ENCODE measurements at regions not wholly inside any gene's neighbourhood (a gene's known extent, or its start where the extent isn't known, plus 50 kb on each side); places are given as distances from the start of the nearest gene placed in this dataset.
A peak's percentile ranks its signal among the peaks of the same experiment; 100 is the strongest.
"Not testable (repeated sequence)": the region's sequence is repeated elsewhere in the genome, so short reads cannot be mapped to it uniquely, and the experiment has no call there.

DNA sequence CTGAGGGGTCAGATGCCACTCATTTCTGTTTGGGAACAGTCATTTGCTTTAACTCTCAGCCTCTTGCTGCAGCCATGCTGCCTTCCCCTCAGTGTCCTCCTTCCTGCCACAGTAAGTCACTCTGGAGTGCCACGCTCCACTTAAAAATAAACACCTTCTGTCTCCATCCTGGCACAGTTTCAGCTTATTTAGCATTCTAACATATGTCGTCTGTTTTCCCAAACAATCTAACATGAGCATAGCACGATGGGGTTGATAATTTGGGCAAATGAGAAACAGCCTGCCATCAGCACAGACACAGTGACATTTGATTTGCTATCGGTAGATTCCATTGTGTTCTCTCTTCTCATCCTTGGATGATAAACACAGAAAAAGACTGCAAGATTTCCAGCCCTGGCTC, 768.6 kb downstream of the UQCRFS1 start:
- no peak for DNase-seq

DNA sequence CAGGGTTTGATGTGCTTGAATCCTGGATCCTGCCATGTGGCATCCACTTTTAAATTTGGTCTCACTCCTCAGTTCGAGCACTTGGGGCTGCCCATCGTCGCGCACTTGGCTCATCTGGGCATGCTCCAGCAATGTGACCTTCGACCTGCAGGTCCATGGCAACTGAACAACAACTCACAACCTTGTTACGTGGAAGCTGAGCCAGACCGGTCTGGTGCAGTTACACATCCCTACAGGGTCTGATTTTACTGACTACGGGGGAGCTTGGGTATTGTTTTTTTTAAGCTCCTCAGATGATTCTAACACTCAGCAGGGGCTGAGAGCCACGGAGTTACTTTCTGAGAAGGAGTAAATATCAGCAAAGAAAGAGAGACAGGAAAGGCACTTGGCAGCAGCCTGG, 769.6 kb downstream of the UQCRFS1 start:
- no peak for DNase-seq

DNA sequence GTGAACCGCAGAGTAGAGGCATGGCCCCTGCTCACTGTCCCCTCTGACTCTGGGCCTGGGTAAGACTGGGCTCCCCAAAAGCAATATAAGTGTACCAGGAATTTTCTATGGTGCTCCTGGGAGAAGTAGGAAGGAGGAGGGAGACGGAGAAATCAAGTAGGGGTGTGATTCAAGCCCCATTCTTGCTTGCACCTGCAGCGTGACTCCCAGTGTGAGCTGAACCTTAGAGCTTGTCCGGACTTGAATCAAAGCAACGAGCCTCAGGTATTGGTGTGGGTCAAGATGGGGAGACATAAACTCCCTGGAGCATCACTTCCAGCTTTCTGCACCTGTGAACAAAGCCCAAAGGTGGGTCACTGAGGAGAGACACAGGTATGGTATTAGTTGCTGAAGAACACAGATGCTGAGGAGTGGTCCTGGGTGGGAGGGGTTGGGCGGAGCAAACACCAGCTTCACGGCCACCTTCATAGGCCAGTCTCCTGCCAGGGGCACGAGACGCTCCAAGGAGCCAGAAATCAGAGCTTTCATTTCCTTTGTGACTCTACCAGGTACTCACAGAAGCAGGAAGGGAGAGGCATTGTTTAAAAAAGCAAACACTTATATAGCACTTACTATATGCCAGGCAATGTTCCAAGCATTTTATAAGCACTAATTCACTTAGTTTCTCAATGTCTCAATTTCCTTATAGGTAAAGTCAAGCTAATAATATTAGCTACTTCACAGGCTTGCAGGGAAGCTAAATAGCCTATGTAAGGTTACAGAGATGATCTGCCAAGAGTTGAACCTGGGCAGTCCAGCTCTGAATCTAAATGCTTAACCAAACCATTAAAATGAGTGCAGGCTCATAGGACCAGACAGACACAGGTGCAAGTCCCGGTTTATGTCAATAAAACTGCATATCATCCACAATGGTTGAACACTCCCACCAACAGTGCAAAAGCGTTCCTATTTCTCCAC, 775.3 kb downstream of the UQCRFS1 start:
- DNase-seq = no peak

DNA sequence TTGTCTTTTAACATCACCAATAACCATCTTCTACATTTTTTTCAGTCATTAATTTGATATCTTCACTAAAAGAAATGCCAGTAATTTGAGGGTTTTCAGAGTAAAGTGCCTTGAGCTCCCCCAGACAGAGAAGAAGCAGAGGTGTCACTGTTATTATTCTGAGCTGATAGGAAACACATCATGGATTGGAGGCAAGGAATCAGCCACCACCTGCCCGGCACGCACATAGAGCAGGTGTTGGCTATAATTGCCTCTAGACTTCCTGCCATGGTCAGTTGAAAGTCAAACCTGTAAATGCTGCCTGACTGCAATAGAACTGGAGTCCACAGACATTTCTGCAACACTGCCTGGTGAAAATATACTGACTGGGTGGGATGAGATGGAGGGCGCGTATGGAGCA, 776.6 kb downstream of the UQCRFS1 start:
- DNase-seq = no peak

DNA sequence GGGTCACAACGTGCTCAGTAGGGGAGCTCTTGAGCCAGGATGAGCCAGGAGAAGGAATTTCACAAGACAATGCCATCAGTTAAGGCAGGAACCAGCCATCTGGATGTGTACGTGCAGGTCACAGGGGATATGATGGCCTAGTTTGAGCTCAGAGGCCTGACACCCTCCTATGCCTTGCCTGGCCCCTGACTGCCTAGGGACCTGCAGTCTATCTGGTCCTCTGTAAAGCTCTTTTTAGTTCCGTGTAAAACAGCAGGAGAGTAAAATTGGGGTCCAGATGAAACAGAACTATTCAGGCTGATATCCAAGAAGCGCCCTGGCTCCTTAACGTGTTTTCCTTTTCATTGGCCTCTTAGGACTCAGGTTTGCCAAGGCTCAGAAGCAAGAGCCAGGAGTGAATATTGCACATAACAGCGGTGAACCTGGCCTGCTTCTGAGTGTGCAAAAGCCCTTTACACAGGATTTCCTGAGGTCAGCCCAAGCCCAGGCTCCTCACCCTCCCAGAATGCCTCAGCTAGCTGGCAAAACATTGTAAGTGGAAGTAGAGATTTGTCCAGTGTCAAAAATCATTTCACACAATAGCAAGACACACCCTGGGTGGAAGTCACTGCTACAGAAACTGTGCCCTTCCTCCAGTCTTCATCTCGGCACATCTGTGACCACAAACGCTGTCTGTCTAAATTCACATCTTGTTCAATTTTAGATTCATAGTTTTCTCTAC, 777.2 kb downstream of the UQCRFS1 start:
- DNase-seq = peak in 2 of 3 donors; percentile 19 to 39

DNA sequence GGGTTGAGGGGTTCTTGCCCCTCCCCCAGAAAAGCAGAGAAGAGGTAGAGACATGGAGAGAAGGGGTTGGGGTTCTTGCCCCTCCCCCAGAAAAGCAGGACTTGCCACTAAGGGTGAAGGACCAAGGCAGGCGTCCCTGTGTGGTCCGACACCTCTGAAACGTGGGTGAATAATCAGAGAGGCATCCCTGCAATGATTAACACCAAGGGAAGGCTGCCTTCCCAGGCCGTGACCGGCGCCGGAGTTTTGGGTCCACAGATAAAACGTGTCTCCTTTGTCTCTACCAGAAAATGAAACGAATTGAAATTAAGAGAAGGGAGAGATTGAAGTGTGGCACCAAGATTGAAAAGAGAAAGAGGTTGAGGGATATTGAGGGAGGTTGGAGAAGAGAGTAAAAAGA, 778.2 kb downstream of the UQCRFS1 start:
- DNase-seq = not testable (repeated sequence)

DNA sequence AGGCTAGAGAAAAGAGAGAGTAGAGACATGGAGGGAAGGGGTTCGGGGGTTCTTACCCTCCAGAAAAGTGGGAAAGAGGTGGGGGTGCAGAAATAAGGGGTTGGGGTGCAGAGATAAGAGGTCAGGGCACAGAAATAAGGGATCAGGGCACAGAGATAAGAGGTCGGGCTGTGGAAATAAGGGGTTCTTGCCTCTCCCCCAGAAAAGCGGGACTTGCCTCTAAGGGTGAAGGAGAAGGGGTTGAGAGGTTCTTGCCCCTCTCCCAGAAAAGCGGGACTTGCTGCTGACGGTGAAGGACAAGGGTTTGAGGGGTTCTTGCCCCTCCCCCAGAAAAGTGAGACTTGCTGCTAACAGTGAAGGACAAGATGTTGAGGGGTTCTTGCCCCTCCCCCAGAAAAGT, 778.6 kb downstream of the UQCRFS1 start:
- DNase-seq = not testable (repeated sequence)

DNA sequence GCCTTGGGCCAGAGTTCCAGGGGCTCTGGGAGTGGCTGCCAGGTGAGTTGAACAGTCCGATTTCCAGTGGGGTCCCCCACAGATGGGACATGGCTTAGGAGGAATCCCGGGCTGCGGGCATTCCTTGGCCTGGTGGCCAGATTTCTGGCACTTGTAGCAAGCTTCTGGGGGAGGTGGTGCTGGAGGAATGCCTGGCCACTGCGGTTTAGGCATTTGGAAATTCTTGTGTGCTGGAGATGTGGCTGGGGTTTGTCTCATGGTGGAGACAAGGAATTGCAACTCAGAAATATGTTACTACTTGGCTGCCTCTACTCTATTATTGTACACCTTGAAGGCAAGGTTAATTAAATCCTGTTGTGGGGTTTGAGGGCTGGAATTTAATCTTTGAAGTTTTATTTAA, 779.8 kb downstream of the UQCRFS1 start:
- DNase-seq = not testable (repeated sequence)

DNA sequence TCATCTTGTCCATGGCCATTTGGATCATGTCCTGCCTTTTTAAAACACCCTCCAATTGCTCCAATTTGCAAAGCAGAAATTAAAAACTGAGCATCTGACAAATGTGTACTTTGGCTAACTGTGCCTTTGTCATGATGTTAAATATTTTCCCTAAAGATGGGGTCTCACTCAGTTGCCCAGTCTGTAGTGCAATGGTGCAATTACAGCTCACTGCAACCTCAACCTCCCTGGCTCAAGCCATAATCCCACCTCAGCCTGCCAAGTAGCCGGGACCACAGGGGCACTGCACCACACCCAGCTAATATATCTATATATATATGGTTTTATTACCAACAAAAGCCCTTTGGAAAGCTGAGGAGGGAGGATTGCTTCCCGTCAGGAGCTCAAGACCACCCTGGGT, 782.7 kb downstream of the UQCRFS1 start:
- no peak for DNase-seq

DNA sequence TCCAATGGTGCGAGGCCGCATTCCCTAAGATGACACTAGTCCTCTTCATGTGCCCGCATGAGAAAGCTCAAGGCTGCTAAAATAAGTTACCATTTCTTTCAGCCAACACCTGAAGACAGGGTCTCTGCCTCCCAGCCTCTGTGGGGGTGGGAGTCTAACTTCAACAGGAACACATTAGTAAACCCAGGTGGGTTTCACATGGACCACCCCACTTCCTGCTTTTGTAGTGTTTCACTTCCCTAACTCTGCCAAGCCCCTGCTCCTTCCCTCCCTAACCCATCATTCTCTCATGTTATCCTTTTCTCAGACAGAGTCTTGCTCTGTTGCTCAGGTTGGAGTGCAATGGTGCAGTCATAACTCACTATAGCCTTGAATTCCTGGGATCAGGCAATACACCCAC, 783.6 kb downstream of the UQCRFS1 start:
- DNase-seq = no peak

DNA sequence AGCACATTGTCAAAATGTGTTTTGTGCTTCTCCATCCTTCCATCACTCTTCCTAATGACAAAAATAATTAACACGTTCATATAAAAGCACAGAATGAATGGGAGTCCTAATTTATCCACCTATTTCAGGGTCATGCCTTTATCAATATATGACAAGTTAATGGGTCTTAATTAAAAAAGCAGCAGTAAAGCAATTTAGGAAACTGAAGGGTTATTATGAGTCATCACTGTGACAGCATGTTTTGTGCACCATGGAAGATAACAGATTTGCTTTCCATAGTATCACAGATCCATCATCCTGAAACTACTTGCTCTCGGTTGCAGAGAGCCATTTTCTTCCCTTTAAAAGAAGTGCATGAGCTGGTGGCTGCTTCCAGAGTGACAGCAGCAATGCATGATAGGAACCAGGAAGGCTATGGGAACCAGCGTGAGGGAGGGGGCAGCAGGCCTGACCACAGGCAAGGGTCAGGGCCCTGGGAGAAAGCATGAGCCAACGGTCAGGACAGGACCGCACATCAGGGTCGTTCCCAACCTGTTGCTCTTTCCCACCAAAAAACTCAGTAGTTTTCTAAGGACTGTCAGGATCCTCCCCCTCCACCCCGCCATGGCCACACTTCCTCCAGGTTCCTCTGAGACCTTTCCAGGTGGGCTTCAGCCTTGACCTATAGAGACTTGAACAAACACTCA, 784.1 kb downstream of the UQCRFS1 start:
- no peak for DNase-seq

DNA sequence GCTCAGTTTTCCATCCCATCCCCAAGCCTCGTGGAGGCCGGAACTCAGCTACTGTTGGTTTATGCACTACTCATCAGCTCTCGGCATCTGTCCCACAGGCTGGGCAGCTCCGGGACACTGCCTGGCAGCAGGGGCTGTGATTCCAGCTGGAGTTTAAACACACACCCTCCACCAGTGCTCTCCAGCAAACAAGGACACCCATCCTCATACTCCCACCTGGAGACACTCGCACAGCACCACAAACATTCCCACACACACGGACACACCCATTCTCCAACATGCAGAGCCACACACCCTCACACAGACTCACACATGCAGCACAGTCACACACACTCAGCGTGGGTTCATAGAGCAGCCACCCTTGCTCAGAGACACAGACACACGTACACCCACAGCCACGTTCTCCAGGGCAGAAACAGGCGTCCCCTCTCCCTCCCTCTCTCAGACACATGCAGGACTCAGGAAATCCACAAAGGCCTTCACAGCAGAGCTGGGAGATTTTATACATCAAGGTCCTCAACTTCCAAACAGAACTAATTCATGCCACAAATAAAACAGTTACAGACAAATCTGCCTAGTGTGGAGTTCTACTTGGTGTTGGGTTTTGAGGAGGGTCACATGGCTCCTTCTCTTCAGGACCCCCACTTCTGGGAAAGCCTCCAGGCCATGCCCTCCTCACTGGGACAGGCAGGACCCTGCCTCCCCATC, 785.4 kb downstream of the UQCRFS1 start:
- DNase-seq = no peak

DNA sequence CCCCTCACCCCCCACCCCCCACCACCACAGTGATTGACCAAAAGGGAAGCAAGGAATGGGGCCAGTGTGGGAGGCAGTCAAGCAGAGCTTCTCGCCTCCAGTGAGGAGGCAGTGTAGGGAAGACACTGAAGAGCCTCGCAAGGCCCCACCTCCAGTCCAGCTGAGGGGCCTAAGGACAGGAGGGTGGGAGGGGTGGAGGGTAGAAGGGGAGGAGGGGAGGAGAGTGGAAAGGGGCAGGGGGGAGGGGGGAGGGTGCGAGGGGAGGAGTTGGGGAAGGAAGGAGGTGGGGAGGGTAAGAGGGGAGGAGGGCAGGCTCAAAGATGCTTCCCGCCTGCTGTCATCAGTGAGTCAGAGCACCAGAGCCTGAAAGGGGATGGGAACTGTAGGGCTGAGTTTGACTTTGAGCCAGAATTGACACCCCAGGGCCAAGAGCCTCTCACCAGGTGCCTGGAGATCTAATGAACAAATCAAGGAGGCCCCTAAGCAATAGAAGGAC, 786.2 kb downstream of the UQCRFS1 start:
- DNase-seq = peak in 1 of 3 donors; percentile 23

DNA sequence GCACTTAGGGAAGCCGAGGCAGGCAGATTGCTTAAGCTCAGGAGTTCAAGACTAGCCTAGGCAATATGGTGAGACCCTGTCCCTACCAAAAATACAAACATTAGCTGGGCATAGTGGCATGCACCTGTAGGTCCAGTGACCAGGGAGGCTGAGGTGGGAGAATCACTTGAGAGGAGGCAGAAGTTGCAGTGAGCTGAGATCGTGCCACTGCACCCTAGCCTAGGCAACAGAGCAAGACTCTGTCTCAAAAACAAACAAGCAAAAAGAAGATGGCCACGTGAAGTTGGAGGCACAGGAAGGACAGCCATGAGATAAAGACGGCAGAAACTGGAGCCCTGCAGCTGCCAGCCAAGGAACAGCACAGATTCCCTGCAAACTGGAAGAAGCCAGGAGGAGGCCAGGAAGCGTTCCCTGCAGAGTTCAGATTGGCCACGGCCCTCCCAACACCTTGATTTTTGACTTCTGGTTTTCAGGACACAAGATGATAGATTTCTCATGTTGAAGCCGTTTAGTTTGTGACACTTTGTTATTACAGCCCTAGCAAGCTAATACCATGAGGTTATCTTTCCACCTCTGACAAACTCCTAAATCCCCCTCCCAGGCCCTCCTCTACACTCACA, 786.7 kb downstream of the UQCRFS1 start:
- no peak for DNase-seq

DNA sequence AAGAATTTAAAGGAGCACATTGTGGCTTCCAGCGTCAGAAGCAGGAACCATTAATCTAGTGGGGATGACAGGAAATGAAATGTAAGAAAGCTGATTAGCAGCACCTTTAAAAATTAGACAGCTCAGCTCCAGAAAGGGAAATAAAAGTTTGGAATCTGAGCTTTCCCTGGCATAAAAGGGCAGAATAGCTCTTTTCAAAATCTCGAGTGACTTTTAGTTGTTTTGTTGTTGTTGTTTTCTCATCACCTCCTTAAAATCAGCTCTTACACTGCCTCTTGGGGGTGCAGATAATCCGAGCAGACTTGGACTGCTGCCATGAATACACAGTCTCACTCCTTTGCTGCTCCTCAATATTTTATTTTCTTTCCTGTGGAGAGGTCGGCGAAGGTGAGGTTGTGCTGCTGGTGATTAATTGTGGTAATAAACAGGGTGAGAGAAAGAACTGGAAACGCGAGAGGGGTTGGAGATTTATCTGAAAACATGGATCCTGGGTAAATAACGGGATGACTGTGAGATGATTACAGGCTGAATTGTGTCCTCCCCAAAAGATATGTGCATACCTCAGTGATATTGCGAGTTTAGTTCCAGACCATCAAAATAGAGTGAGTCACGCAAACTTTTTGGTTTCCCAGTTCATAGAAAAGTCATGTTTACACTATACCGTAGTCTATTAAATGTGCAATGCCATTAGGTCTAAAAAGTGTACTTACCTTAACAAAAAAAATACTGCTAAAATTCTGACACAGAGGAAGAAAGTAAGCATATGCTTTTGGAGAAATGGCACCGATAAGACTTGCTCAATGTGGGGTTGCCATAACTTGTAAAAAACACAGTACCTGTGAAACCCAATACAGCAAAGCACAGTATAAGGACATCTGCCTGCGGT, 787.7 kb downstream of the UQCRFS1 start:
- DNase-seq = peak in 1 of 3 donors; percentile 10

DNA sequence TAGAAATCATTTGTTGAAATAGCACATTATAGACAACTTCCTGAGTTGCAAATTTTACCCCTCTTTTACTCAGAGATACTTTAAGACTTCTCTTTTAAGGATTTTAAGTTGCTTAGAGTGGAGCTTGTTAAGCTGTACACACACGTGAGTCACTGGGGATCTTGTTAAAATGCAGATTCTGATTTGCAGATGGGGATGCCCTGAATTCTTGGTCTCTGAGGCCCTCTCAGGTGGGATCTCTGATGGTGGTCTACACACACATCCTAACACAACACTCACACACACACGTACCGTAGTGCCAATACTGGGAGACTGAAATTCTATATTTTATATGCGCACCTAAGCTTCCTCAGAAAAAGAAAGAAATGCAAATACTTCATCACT, 788.3 kb downstream of the UQCRFS1 start:
- no peak for DNase-seq

DNA sequence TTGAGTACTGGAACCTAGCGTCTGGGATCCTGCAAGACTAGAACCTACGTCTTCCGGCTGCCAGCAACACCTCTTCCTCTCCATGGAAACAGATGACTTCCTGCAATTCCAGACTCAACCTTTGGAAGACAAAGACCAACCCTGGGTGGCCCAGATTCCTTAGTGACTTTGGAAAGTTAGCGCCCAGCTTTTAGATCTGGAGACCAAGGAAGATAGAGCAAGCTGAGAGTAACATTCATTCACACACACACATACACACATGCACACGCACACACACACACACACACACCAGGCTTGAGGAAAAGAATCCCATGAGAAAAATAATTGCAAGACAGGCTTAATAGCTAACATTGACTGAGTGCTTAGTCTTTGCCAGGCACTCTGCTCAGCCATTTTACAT, 788.9 kb downstream of the UQCRFS1 start:
- DNase-seq = no peak

DNA sequence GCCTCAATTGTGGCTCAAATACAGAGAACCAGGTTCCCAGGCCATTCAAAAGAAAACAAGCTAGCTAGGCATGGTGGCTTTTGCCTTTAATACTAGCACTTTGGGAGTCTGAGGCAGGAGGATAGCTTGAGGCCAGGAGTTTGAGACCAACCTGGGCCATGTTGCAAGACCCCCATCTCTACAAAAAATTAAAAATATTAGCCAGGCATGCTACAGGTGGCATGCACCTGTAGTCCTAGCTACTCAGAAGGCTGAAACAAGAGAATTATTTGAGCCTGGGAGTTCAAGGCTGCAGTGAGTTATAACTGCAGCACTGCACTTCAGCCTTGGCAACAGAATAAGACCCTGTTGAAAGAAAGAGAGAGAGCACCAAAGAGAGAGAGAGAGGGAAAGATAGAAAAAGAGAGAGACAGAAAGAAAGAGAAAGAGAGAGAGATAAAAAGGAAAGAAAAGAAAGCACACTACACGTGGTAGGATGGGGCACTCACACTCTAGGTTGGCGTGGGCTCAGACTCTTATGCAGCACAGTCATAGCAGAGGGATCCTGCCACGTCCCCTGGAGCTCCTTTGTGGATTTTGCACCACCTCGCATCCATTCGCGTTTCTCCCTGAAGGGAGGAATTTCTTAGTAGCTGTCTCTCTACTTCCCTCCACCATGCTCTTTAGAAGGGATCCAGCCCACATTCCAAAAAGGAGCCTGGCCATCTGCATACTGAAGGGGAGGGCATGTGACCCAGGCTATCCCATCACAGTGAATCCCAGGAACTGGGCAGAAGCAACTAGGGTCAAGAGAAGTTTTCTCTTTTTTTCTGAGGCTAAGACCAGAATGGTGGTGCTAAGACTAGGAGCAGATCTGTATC, 789.9 kb downstream of the UQCRFS1 start:
- DNase-seq = no peak

DNA sequence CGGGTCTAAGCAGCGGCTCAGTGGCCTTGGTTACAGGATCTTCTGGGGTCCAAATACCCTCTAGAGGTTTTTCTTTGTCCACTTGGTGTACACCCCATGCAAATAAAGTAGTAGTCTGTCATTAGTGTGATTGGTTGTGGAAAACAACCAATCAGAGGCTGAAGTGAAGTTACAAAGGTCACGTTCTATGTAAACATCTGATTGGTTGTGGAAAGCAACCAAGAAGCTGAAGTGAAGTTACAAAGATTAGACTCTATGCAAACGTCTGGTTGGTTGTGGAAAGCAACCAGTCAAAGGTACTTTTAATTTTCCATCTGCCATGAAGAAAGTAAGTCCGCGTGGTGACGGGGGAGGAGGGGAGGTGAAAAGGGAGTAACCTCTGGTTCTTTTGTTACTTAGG, 790.9 kb downstream of the UQCRFS1 start:
- no peak for DNase-seq

All from muscle of back (tissue), 3 donors.